ENCODE measurements at regions not wholly inside any gene's neighbourhood (a gene's known extent, or its start where the extent isn't known, plus 50 kb on each side); places are given as distances from the start of the nearest gene placed in this dataset.

- Histone ChIP-seq H4K20me1 (ENCODE audit: insufficient read depth) (no peaks in the 10 kb centered on the region), H2AFZ (ENCODE audit: low read depth, low read length) (no peak overlapping the region), H3K27me3 (ENCODE audit: insufficient read depth, low read depth, low read length) (peaks cover 14% of the 10 kb centered on the region), H3K79me2 (replicated peaks; ENCODE audit: insufficient read depth, low read length) (no peaks in the 10 kb centered on the region), H3K27ac (ENCODE audit: low read length) (no peak overlapping the region), H3K36me3 (ENCODE audit: insufficient read depth, low read length) (no peaks in the 10 kb centered on the region), H3K9me2 (ENCODE audit: insufficient read depth, low read length) (no peaks in the 10 kb centered on the region), H3K9ac (ENCODE audit: low read length) (no peak overlapping the region), H3K4me2 (ENCODE audit: low read length) (no peak overlapping the region), H3F3A (ENCODE audit: insufficient read depth, low read length, poor library complexity, severe bottlenecking) (no peaks in the 10 kb centered on the region), H3K9me3 (ENCODE audit: low read length) (no peaks in the 10 kb centered on the region), H3K4me3 (ENCODE audit: low read length) (no peak overlapping the region)
- no peak for TF ChIP-seq CTCF (IDR thresholded peaks at IDR 0.05; ENCODE audit: poor library complexity, severe bottlenecking)
- no peak for TF ChIP-seq POLR2AphosphoS5 (IDR thresholded peaks at IDR 0.05)
Observed at GRCh38 chr22:22171357-22172218, 73.0 kb upstream of the VPREB1 start.

- no peak overlapping the region for H3K9ac ChIP-seq (ENCODE audit: low read length)
- no peaks in the 10 kb centered on the region for H3K9me2 ChIP-seq (ENCODE audit: insufficient read depth, low read length)
- H3K27me3 ChIP-seq (ENCODE audit: insufficient read depth, low read depth, low read length): peaks cover 15% of the 10 kb centered on the region
- no peak overlapping the region for H3K27ac ChIP-seq (ENCODE audit: low read length)
- TF ChIP-seq EP300 (conservative IDR thresholded peaks at IDR 0.05; ENCODE audit: poor library complexity, severe bottlenecking) (no peak), REST (IDR thresholded peaks at IDR 0.05; ENCODE audit: borderline replicate concordance) (no peak), TAF1 (IDR thresholded peaks at IDR 0.05; ENCODE audit: low read depth) (no peak), POLR2AphosphoS5 (IDR thresholded peaks at IDR 0.05) (no peak), RAD21 (conservative IDR thresholded peaks at IDR 0.05) (no peak)
- H3K4me3 ChIP-seq (ENCODE audit: low read length): no peak overlapping the region
- no peak overlapping the region for H2AFZ ChIP-seq (ENCODE audit: low read depth, low read length)
- H3K79me2 ChIP-seq (replicated peaks; ENCODE audit: insufficient read depth, low read length): no peaks in the 10 kb centered on the region
- no peaks in the 10 kb centered on the region for H3K9me3 ChIP-seq (ENCODE audit: low read length)
- H4K20me1 ChIP-seq (ENCODE audit: insufficient read depth): no peaks in the 10 kb centered on the region
- no peaks in the 10 kb centered on the region for H3F3A ChIP-seq (ENCODE audit: insufficient read depth, low read length, poor library complexity, severe bottlenecking)
- H3K36me3 ChIP-seq (ENCODE audit: insufficient read depth, low read length): no peaks in the 10 kb centered on the region
- H3K4me2 ChIP-seq (ENCODE audit: low read length): no peak overlapping the region
Observed at GRCh38 chr22:22169923-22170322, 74.7 kb upstream of the VPREB1 start.
